GM10266 (cell line): ENCODE measurements at regions not wholly inside any gene's neighbourhood (a gene's known extent, or its start where the extent isn't known, plus 50 kb on each side); places are given as distances from the start of the nearest gene placed in this dataset.
"Not testable (repeated sequence)": the region's sequence is repeated elsewhere in the genome, so short reads cannot be mapped to it uniquely, and the experiment has no call there.

ENCODE experiments used
- DNase-seq: peaks from one replicate; pipeline ENCODE4 v3.0.0; 2012; ENCODE audit errors: extremely low spot score
- CTCF ChIP-seq: IDR thresholded peaks from 2 replicates; pipeline ENCODE4 v1.5.1; 2012; ENCODE audit warnings: mild to moderate bottlenecking, low read depth; ENCODE audit not compliant: control insufficient read depth, insufficient read depth; ENCODE audit errors: missing control alignments

- no peak for DNase-seq
- no peak for TF ChIP-seq CTCF
Observed at GRCh38 chr6:8315154-8315553, 120.2 kb downstream of the SLC35B3 start.

GRCh38 chr6:8301502-8301901, 133.8 kb downstream of the SLC35B3 start:
- DNase-seq = no peak
- no peak for TF ChIP-seq CTCF

- no peak for TF ChIP-seq CTCF
- DNase-seq = no peak
Observed at GRCh38 chr6:8299034-8299433, 136.3 kb downstream of the SLC35B3 start.

- DNase-seq = not testable (repeated sequence)
Observed at GRCh38 chr6:8282946-8283345, 152.4 kb downstream of the SLC35B3 start.

GRCh38 chr6:8282380-8282779, 153.0 kb downstream of the SLC35B3 start:
- no peak for TF ChIP-seq CTCF
- no peak for DNase-seq

GRCh38 chr6:8279041-8279805, 156.1 kb downstream of the SLC35B3 start:
- TF ChIP-seq CTCF = no peak
- no peak for DNase-seq

GRCh38 chr6:8278562-8278961, 156.8 kb downstream of the SLC35B3 start:
- no peak for TF ChIP-seq CTCF
- no peak for DNase-seq

- no peak for TF ChIP-seq CTCF
- no peak for DNase-seq
Observed at GRCh38 chr6:8277769-8278168, 157.6 kb downstream of the SLC35B3 start.
